SK-N-SH treated with all-trans-retinoic acid at 6 μM for 48 hours (cell line): ENCODE measurements at regions not wholly inside any gene's neighbourhood (a gene's known extent, or its start where the extent isn't known, plus 50 kb on each side); places are given as distances from the start of the nearest gene placed in this dataset.

ENCODE experiments used
- ATAC-seq: fragments of 200-7000 bp; cut with Tn5 transposase; 3 replicates; pipeline ENCODE4 v1.9.1; 2020; ENCODE audit warnings: mild to moderate bottlenecking, moderate library complexity
- ARNTL ChIP-seq: fragments of 450-650 bp; formaldehyde crosslinking; IDR thresholded peaks from 2 replicates; pipeline ENCODE4 v1.5.0; 2020; ENCODE audit warnings: low read depth, mild to moderate bottlenecking, moderate library complexity, borderline replicate concordance
- CREB5 ChIP-seq: fragments of 250-450 bp; sonication (Bioruptor Pico); IDR thresholded peaks from 2 replicates; pipeline ENCODE4 v1.5.1; 2020; ENCODE audit warnings: low read depth, mild to moderate bottlenecking, moderate library complexity
- CSDC2 ChIP-seq: fragments of 250-450 bp; sonication (Bioruptor Pico); IDR thresholded peaks from 2 replicates; pipeline ENCODE4 v1.5.0; 2020; ENCODE audit warnings: mild to moderate bottlenecking, moderate library complexity
- CSRNP3 ChIP-seq: fragments of 250-450 bp; sonication (Bioruptor Pico); IDR thresholded peaks from 2 replicates; pipeline ENCODE4 v1.5.1; 2021; ENCODE audit warnings: mild to moderate bottlenecking, moderate library complexity
- ISL1 ChIP-seq: fragments of 250-450 bp; sonication (Bioruptor Pico); IDR thresholded peaks from 2 replicates; pipeline ENCODE4 v2.1.2; 2022; ENCODE audit warnings: mild to moderate bottlenecking, moderate library complexity
- OSR1 ChIP-seq: fragments of 250-450 bp; sonication (Bioruptor Pico); IDR thresholded peaks from 2 replicates; pipeline ENCODE4 v1.8.0; 2022; ENCODE audit warnings: moderate library complexity, mild to moderate bottlenecking, inconsistent platforms
- PATZ1 ChIP-seq: fragments of 250-450 bp; sonication (Bioruptor Pico); IDR thresholded peaks from 2 replicates; pipeline ENCODE4 v1.8.0; 2020; ENCODE audit warnings: mild to moderate bottlenecking, moderate library complexity, borderline replicate concordance
- POU6F1 ChIP-seq: fragments of 250-450 bp; sonication (Bioruptor Pico); IDR thresholded peaks from 2 replicates; pipeline ENCODE4 v1.8.0; 2021; ENCODE audit warnings: low read depth, mild to moderate bottlenecking, moderate library complexity, borderline replicate concordance
- PPARA ChIP-seq: fragments of 250-450 bp; sonication (Bioruptor Pico); IDR thresholded peaks from 2 replicates; pipeline ENCODE4 v1.5.0; 2020; ENCODE audit warnings: mild to moderate bottlenecking, borderline replicate concordance
- RARB ChIP-seq: fragments of 250-450 bp; sonication (Bioruptor Pico); IDR thresholded peaks from 2 replicates; pipeline ENCODE4 v1.8.0; 2021; ENCODE audit warnings: mild to moderate bottlenecking, moderate library complexity
- SNAI2 ChIP-seq: fragments of 250-450 bp; sonication (Bioruptor Pico); IDR thresholded peaks from 2 replicates; pipeline ENCODE4 v1.5.0; 2020; ENCODE audit warnings: mild to moderate bottlenecking, moderate library complexity
- TCF4 ChIP-seq: fragments of 250-450 bp; sonication (Bioruptor Pico); IDR thresholded peaks from 2 replicates; pipeline ENCODE4 v1.8.0; 2021; ENCODE audit warnings: mild to moderate bottlenecking, moderate library complexity, borderline replicate concordance
- TSHZ2 ChIP-seq: fragments of 250-450 bp; sonication (Bioruptor Pico); IDR thresholded peaks from 2 replicates; pipeline ENCODE4 v1.5.0; 2020; ENCODE audit warnings: mild to moderate bottlenecking, moderate library complexity
- ZC3H10 ChIP-seq: fragments of 250-450 bp; sonication (Bioruptor Pico); IDR thresholded peaks from 2 replicates; pipeline ENCODE4 v1.5.1; 2021; ENCODE audit warnings: mild to moderate bottlenecking, moderate library complexity
- ZFP3 ChIP-seq: fragments of 250-450 bp; sonication (Bioruptor Pico); IDR thresholded peaks from 2 replicates; pipeline ENCODE4 v1.5.0; 2020; ENCODE audit warnings: mild to moderate bottlenecking, moderate library complexity
- ZNF70 ChIP-seq: fragments of 450-650 bp; formaldehyde crosslinking; IDR thresholded peaks from 2 replicates; pipeline ENCODE4 v1.5.0; 2020; ENCODE audit warnings: mild to moderate bottlenecking, moderate library complexity
- ZNF8 ChIP-seq: fragments of 450-650 bp; formaldehyde crosslinking; IDR thresholded peaks from 2 replicates; pipeline ENCODE4 v1.5.0; 2020; ENCODE audit warnings: mild to moderate bottlenecking, moderate library complexity

GRCh38 chr12:46916796-46917419 lies 91.1 kb upstream of the SLC38A4 start (continued):
- no peak for TF ChIP-seq ZNF8
- TF ChIP-seq PPARA, result no peak

GRCh38 chr12:46917821-46918220 lies 92.0 kb upstream of the SLC38A4 start:
- TF ChIP-seq ISL1 (CRISPR knock-in tag) (no peak), PATZ1 (CRISPR knock-in tag) (no peak), POU6F1 (CRISPR knock-in tag) (no peak), ARNTL (CRISPR knock-in tag) (no peak)
- no peak for ATAC-seq

- no peak for TF ChIP-seq SNAI2 (CRISPR knock-in tag)
- TF ChIP-seq PPARA, result no peak
- TF ChIP-seq RARB (CRISPR knock-in tag), result no peak
- no peak for TF ChIP-seq OSR1 (CRISPR knock-in tag)
- TF ChIP-seq CSDC2 (CRISPR knock-in tag), result no peak
- TF ChIP-seq POU6F1 (CRISPR knock-in tag), result no peak
- no peak for TF ChIP-seq ZFP3 (CRISPR knock-in tag)
- no peak for TF ChIP-seq ZC3H10 (CRISPR knock-in tag)
- no peak for TF ChIP-seq ZNF70
- TF ChIP-seq ZNF8, result no peak
- TF ChIP-seq TCF4, result no peak
- TF ChIP-seq CREB5 (CRISPR knock-in tag), result no peak
Observed at GRCh38 chr12:46918631-46919030, 92.8 kb upstream of the SLC38A4 start.

GRCh38 chr12:46919666-46920400 lies 94.0 kb upstream of the SLC38A4 start:
- peak; percentile 46 for ATAC-seq
- TF ChIP-seq TSHZ2 (CRISPR knock-in tag), result no peak
- TF ChIP-seq CREB5 (CRISPR knock-in tag), result no peak
- no peak for TF ChIP-seq CSRNP3 (CRISPR knock-in tag)
- TF ChIP-seq ZNF70, result no peak
- no peak for TF ChIP-seq OSR1 (CRISPR knock-in tag)
- no peak for TF ChIP-seq ZC3H10 (CRISPR knock-in tag)

More at GRCh38 chr12:46918631-46919030, 92.8 kb upstream of the SLC38A4 start:
- no peak for ATAC-seq
